IMR-90 (cell line): ENCODE measurements at regions not wholly inside any gene's neighbourhood (a gene's known extent, or its start where the extent isn't known, plus 50 kb on each side); places are given as distances from the start of the nearest gene placed in this dataset.

Source experiments
- CTCF ChIP-seq: conservative IDR thresholded peaks from 2 replicates; pipeline ENCODE4 v1.5.1; 2012; ENCODE audit warnings: mild to moderate bottlenecking, low read depth, low read length, improper control_type of control experiment
- MAFK ChIP-seq: IDR thresholded peaks from 2 replicates; pipeline ENCODE4 v1.6.1; 2012; ENCODE audit warnings: low read depth, low read length, improper control_type of control experiment
- MXI1 ChIP-seq: IDR thresholded peaks from 2 replicates; pipeline ENCODE4 v1.6.1; 2012; ENCODE audit warnings: low read depth, mild to moderate bottlenecking, low read length, moderate library complexity, borderline replicate concordance
- POLR2A ChIP-seq: IDR thresholded peaks from 2 replicates; pipeline ENCODE4 v1.6.1; 2012; ENCODE audit warnings: mild to moderate bottlenecking, low read depth, low read length
- RAD21 ChIP-seq: IDR thresholded peaks from 2 replicates; pipeline ENCODE4 v1.6.1; 2012; ENCODE audit warnings: low read length, improper control_type of control experiment
- SMC3 ChIP-seq: fragments of 150-350 bp; IDR thresholded peaks from 2 replicates; pipeline ENCODE4 v1.6.1; 2016; ENCODE audit warnings: low read depth, mild to moderate bottlenecking, antibody characterized with exemption, low read length, moderate library complexity
- USF2 ChIP-seq: fragments of 150-350 bp; IDR thresholded peaks from 2 replicates; pipeline ENCODE4 v1.6.1; 2017; ENCODE audit warnings: mild to moderate bottlenecking, antibody characterized with exemption, low read length, low read depth

GRCh38 chr6:122302067-122302466 lies 97.4 kb upstream of the HSF2 start:
- TF ChIP-seq CTCF (no peak), POLR2A (no peak), MXI1 (no peak), USF2 (no peak), MAFK (no peak), SMC3 (no peak), RAD21 (no peak)
